GM12875 (cell line): ENCODE measurements at regions not wholly inside any gene's neighbourhood (a gene's known extent, or its start where the extent isn't known, plus 50 kb on each side); places are given as distances from the start of the nearest gene placed in this dataset.
A peak's percentile ranks its signal among the peaks of the same experiment; 100 is the strongest.
"Not testable (repeated sequence)": the region's sequence is repeated elsewhere in the genome, so short reads cannot be mapped to it uniquely, and the experiment has no call there.

ENCODE experiments used
- H3K4me3 ChIP-seq: one replicate; pipeline ENCODE4 v1.5.1; 2011; ENCODE audit warnings: low read depth, low read length, control low read depth
- TF ChIP-seq, protein P1 (sequence below): IDR thresholded peaks from 2 replicates; pipeline ENCODE4 v1.5.1; 2011; ENCODE audit warnings: low read depth, mild to moderate bottlenecking, control low read depth, inconsistent platforms, low read length, moderate library complexity, borderline replicate concordance; ENCODE audit not compliant: insufficient read depth

DNA sequence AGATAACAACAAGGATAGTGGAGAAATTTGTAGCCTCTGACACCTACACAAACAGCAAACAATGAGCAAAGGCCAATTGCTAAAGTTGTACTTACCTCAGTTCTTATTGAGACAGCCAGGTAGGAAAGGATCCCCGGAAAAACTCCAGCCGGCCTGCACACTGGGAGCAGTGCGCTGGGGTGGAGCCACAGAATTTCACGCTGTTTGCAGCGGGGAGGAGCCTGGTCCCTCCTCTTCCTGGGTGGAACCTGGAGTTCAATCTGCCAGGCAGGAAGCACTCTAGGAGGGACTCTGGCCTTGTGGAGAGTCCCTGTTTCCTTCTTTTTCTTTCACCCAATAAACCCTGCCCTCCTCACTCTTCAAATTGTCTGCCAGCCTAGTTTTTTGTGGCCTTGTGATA, 382.6 kb upstream of the TGIF2LX start:
- H3K4me3 ChIP-seq, result not testable (repeated sequence)

DNA sequence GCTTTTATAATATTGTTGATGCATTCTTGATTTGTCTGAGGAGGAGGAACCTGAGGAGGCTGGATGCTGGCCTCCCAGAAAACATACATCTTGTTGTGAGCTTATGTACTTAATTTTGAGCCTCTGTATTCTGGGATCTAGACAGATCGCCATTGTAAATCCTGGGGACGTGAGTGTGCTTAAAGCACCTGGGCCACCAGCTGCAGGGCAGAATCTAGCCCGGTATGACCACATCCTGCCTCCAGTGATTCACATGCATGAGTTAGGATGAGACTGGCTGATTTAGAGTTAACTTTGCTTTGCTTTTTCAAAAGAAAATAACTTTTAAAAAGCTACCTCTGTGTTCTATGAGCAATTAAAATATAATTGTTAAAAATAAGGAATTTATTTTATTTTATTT, 364.6 kb upstream of the TGIF2LX start:
- not testable (repeated sequence) for H3K4me3 ChIP-seq

DNA sequence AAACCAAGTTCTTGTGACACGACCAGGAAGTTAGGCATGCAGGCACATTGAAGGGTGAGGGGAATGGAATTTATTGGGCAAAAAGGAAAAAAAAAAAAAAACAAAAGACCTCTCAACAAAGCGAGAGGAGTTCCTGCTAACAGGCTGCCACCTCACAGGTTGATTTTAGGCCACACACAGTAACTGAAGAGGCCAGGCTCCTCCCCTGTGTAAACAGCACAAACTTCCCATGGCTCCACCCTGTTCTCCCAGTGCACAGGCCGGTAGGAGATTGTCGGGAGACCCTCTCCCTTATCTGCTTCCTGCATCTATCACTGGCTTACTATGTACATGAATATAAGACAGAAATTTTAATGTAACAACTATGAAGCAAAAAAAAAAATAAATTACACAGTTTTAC, 359.6 kb upstream of the TGIF2LX start:
- not testable (repeated sequence) for H3K4me3 ChIP-seq

DNA sequence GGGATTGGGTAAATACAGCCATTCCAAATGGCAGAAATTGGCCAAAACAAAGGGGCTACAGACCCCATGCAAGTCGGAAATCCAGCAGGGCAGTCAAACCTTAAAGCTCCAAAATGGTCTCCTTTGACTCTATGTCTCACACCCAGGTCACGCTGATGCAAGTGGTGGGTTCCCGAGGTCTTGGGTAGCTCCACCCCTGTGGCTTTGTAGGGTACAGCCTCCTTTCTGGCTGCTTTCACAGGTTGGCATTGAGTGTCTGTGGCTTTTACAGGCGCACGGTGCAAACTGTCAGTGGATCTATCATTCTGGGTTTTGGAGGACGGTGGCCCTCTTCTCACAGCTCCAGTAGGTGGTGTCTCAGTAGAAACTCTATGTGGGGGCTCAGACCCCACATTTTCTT, 358.6 kb upstream of the TGIF2LX start:
- not testable (repeated sequence) for H3K4me3 ChIP-seq

DNA sequence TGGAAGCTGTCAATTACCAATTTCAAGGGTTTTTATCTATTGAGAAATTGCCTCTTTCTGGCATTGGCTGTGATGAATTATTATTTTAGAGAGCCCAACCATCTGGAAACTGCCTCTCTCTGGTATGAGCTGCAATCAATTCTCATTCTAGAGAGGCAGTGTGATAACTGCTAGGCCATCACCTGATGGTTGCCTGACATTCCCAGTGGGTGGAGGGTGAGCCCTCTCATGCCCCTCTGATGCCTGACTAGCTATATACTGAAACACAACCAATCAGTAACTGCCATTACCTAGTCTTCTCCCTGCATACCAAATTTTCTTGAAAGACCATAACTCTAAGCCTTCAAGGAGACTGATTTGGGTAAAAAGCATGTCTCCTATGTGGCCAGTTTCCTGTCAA, 353.9 kb upstream of the TGIF2LX start:
- not testable (repeated sequence) for H3K4me3 ChIP-seq

DNA sequence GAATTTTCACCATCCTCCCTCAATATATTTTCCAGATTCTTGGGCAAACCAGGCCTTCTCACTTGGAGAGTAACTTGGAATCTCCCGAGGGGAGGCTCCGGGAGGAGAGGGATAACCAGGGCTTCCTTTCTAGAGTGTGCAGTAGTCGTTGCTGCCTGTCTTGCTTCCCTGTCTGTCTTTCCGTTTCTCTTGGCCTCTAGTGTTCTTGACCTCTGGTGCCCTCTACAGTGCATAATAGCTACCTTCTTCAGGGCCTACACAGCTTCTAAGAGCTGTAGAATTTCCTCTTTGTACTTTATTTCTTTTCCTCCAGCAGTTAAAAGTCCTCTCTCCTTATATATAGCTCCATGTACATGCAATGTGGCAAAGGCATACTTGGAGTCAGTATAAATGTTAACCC, 339.8 kb upstream of the TGIF2LX start:
- H3K4me3 ChIP-seq, result not testable (repeated sequence)

DNA sequence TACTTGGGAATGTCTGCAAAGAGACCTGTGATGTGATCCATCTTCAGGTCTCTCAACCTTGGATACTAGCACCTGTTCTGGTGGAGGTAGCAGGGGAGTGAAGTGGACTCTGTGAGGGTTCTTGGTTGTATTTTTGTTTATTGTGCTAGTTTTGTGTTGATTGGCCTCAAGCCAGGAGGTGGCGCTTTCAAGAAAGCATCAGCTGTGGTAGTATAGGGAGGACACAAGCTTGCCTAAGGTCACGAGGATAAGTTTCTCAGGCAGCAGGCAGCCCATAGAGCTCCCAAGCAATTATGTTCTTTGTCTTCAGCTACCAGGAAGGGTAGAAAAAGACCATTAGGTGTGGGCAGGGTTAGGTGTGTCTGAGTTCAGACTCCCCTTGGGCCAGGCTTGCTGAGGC, 289.9 kb upstream of the TGIF2LX start:
- H3K4me3 ChIP-seq, result not testable (repeated sequence)

- not testable (repeated sequence) for H3K4me3 ChIP-seq
Measured at GRCh38 chrX:89635887-89636286, 285.8 kb upstream of the TGIF2LX start.

DNA sequence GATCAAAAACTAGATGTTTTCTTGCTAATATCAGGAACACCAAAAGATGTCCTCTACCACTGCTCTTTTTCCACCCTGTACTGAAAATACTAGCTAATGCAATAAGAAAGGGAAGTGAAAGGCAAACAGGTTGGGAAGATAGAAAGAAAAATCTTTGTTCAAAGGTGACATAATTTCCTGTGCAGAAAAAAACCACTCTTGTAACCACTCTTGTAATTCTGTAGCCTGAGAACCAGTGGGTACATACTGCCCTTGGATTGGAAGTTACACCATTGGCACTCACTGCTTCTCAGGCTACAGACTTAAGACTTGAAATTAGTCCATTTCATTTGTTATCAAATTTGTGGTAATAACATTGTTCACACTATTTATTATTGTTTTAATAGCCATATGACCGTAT, 263.0 kb upstream of the TGIF2LX start:
- not testable (repeated sequence) for H3K4me3 ChIP-seq

DNA sequence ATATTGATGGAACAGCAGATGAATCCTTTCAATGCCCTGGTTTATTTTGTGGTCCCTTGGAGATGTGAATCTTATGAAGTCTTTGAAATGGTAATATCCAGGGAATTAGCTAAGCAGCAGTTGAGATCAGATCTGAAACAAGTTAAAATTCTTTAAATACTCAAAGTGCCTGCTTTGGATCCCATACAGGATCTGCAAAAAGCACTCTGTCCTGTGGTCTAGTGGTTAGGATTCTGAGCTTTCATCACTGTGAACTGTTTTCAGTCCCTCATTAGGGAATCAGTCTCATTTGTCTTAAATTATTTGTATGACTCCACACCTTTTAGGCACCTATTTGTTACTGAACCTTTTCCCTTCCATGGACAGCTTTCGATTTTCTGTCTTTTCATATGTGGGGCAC, 215.2 kb upstream of the TGIF2LX start:
- not testable (repeated sequence) for H3K4me3 ChIP-seq

- H3K4me3 ChIP-seq, result not testable (repeated sequence)
Measured at GRCh38 chrX:89707363-89707927, 214.3 kb upstream of the TGIF2LX start.

DNA sequence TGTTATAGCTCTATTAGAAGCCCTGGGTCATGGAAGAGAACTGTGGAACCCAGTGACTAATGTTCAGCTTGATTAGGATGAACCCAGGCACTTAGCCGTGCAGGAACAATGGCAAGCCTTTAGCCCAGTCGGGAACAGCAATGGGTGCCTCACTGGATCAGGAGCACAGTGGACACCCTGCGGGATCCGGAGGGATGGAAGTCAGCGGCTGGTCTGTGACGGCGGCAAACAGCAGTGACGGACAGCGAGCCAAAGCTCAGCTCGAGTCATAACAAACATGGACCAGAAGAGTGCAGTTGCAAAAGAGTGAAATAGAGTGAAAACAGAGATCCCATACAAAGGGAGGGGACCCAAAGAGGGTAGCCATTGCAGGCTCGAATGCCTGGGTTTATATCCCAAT, 187.3 kb upstream of the TGIF2LX start:
- not testable (repeated sequence) for H3K4me3 ChIP-seq

- H3K4me3 ChIP-seq, result not testable (repeated sequence)
Measured at GRCh38 chrX:89756466-89756865, 165.2 kb upstream of the TGIF2LX start.

- TF ChIP-seq, protein P1, sequence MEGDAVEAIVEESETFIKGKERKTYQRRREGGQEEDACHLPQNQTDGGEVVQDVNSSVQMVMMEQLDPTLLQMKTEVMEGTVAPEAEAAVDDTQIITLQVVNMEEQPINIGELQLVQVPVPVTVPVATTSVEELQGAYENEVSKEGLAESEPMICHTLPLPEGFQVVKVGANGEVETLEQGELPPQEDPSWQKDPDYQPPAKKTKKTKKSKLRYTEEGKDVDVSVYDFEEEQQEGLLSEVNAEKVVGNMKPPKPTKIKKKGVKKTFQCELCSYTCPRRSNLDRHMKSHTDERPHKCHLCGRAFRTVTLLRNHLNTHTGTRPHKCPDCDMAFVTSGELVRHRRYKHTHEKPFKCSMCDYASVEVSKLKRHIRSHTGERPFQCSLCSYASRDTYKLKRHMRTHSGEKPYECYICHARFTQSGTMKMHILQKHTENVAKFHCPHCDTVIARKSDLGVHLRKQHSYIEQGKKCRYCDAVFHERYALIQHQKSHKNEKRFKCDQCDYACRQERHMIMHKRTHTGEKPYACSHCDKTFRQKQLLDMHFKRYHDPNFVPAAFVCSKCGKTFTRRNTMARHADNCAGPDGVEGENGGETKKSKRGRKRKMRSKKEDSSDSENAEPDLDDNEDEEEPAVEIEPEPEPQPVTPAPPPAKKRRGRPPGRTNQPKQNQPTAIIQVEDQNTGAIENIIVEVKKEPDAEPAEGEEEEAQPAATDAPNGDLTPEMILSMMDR, result peak; percentile 31; the same call in 1 of the 2 replicates
- H3K4me3 ChIP-seq, result not testable (repeated sequence)
Measured at GRCh38 chrX:89757767-89758166, 163.9 kb upstream of the TGIF2LX start.

GRCh38 chrX:89759076-89759685, 162.5 kb upstream of the TGIF2LX start:
- H3K4me3 ChIP-seq, result not testable (repeated sequence)

DNA sequence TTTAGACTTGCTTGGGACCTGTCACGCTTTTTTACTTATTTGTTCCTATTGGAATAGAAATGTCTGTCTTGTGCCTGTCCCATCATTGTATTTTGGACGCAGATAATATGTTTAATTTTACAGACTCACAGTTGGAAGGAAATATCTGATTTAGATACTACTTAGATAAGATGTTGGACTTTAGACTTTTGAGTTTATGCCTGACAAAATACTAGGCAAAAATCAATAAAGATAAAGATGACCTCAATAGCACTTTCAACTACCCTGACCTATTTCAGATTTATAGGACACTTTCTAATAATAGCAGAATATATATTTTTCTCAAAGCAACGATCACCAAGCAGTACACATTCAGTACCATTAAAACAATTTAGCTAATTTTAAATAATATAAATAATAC, 150.1 kb upstream of the TGIF2LX start:
- not testable (repeated sequence) for H3K4me3 ChIP-seq

- not testable (repeated sequence) for H3K4me3 ChIP-seq
Measured at GRCh38 chrX:89811440-89811839, 110.3 kb upstream of the TGIF2LX start.

GRCh38 chrX:89839723-89840122, 82.0 kb upstream of the TGIF2LX start:
- not testable (repeated sequence) for H3K4me3 ChIP-seq
